ENCODE measurements at regions not wholly inside any gene's neighbourhood (a gene's known extent, or its start where the extent isn't known, plus 50 kb on each side); places are given as distances from the start of the nearest gene placed in this dataset.

DNA sequence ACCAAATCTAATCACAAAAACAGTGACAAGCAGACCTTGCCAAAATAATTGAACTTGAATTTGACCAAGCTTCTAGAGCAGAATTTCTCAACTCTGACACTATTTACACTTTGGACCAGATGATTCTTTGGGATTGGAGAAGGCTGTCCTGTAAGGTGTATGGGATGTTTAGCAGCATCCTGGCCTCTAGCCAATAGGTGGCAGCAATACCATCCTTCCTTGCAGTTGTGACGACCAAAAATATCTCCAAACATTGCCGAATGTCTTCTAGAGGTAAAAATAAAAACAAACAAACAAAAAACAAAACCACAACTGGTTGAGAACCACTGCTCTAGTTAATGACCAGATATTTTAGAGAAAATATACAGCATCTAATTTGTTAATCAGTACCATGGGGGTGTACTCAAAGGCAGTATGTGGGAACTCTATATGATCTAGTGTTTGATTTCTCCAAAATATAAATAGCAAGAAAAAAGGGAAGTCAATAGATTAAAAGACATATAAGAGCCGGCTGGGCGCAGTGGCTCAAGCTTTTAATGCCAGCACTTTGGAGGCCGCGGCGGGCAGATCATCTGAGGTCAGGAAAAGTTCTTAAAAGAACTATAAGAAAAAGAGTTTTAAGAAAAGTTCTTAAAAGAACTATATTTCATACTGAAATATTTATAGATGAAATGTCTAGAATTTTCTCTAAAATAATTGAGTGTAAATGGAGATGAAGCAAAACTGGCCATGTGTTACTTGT, 60.9 kb upstream of the ZNF527 start:
- TF ChIP-seq CTCF (IDR thresholded peaks at IDR 0.05) (no peak), POLR2A (IDR thresholded peaks at IDR 0.05) (no peak)
